ENCODE measurements at regions not wholly inside any gene's neighbourhood (a gene's known extent, or its start where the extent isn't known, plus 50 kb on each side); places are given as distances from the start of the nearest gene placed in this dataset.
A peak's percentile ranks its signal among the peaks of the same experiment; 100 is the strongest.

GRCh38 chr13:105327581-105328126 lies 1207.8 kb downstream of the EFNB2 start:
- in situ Hi-C loops (cut with HindIII; ENCODE audit: low pct_ligation_motif_present, low sequenced_read_pairs): no loop called here
- Histone ChIP-seq H3K27ac (no peak overlapping the region), H3K27me3 (replicated peaks) (no peaks in the 10 kb centered on the region), H3K4me3 (ENCODE audit: low read depth, low read length) (no peak overlapping the region), H3K36me3 (replicated peaks) (no peaks in the 10 kb centered on the region)
- peak; percentile 32 for DNase-seq
- no peak for TF ChIP-seq CTCF (IDR thresholded peaks at IDR 0.05; ENCODE audit: low read depth, low read length, missing control alignments)

- TF ChIP-seq CTCF (IDR thresholded peaks at IDR 0.05; ENCODE audit: low read depth, low read length, missing control alignments): no peak
- Histone ChIP-seq H3K27me3 (replicated peaks) (no peaks in the 10 kb centered on the region), H3K4me3 (ENCODE audit: low read depth, low read length) (no peak overlapping the region), H3K36me3 (replicated peaks) (no peaks in the 10 kb centered on the region), H3K27ac (no peak overlapping the region)
- no peak for DNase-seq
- in situ Hi-C loops (cut with HindIII; ENCODE audit: low pct_ligation_motif_present, low sequenced_read_pairs): no loop called here
These were observed 1215.6 kb downstream of the EFNB2 start for GRCh38 chr13:105319875-105320274.

- in situ Hi-C loops (cut with HindIII; ENCODE audit: low pct_ligation_motif_present, low sequenced_read_pairs): no loop called here
- TF ChIP-seq CTCF (IDR thresholded peaks at IDR 0.05; ENCODE audit: low read depth, low read length, missing control alignments): no peak
- Histone ChIP-seq H3K36me3 (replicated peaks) (no peaks in the 10 kb centered on the region), H3K27ac (no peak overlapping the region), H3K27me3 (replicated peaks) (no peaks in the 10 kb centered on the region), H3K4me3 (ENCODE audit: low read depth, low read length) (no peak overlapping the region)
- DNase-seq: no peak
These were observed 1218.7 kb downstream of the EFNB2 start for GRCh38 chr13:105316731-105317130.

- Histone ChIP-seq H3K27me3 (replicated peaks) (no peaks in the 10 kb centered on the region), H3K27ac (no peak overlapping the region), H3K4me3 (ENCODE audit: low read depth, low read length) (no peak overlapping the region), H3K36me3 (replicated peaks) (no peaks in the 10 kb centered on the region)
- no peak for TF ChIP-seq CTCF (IDR thresholded peaks at IDR 0.05; ENCODE audit: low read depth, low read length, missing control alignments)
- in situ Hi-C loops (cut with HindIII; ENCODE audit: low pct_ligation_motif_present, low sequenced_read_pairs): no loop called here
- DNase-seq: no peak
These were observed 1222.6 kb downstream of the EFNB2 start for GRCh38 chr13:105312906-105313305.

- no peak for DNase-seq
- in situ Hi-C loops (cut with HindIII; ENCODE audit: low pct_ligation_motif_present, low sequenced_read_pairs): no loop called here
- no peaks in the 10 kb centered on the region for H3K36me3 ChIP-seq (replicated peaks)
- H3K27me3 ChIP-seq (replicated peaks): no peaks in the 10 kb centered on the region
- H3K27ac ChIP-seq: no peak overlapping the region
- no peak for TF ChIP-seq CTCF (IDR thresholded peaks at IDR 0.05; ENCODE audit: low read depth, low read length, missing control alignments)
- H3K4me3 ChIP-seq (ENCODE audit: low read depth, low read length): no peak overlapping the region
These were observed 1224.4 kb downstream of the EFNB2 start for GRCh38 chr13:105311094-105311493.

GRCh38 chr13:105307776-105308175 lies 1227.7 kb downstream of the EFNB2 start:
- TF ChIP-seq CTCF (IDR thresholded peaks at IDR 0.05; ENCODE audit: low read depth, low read length, missing control alignments): no peak
- DNase-seq: no peak
- no peaks in the 10 kb centered on the region for H3K27me3 ChIP-seq (replicated peaks)
- no peaks in the 10 kb centered on the region for H3K36me3 ChIP-seq (replicated peaks)
- H3K27ac ChIP-seq: no peak overlapping the region
- in situ Hi-C loops (cut with HindIII; ENCODE audit: low pct_ligation_motif_present, low sequenced_read_pairs): no loop called here
- no peak overlapping the region for H3K4me3 ChIP-seq (ENCODE audit: low read depth, low read length)

Data from brain microvascular endothelial cell (primary cell).